ENCODE measurements at regions not wholly inside any gene's neighbourhood (a gene's known extent, or its start where the extent isn't known, plus 50 kb on each side); places are given as distances from the start of the nearest gene placed in this dataset.

GRCh38 chr6:154926366-154926765 is 68.7 kb upstream of the TIAM2 start:
- DNase-seq (ENCODE audit: extremely low read depth in 1 of 4, low spot score in 3 of 4) (no peak), ATAC-seq (no peak), FAIRE-seq (no peak)
- intact Hi-C loops (cut with micrococcal nuclease), result loop anchor here (5.0 kb wide), 2 partner anchors 59 to 321 kb away; no protein-coding TSS in a partner anchor
- 6% methylated on average over 8 of the region's 8 CpGs for WGBS (ENCODE audit: insufficient coverage, low coverage, missing lambda C conversion rate)
- 0 out of 2 replicates have a peak, but pooled peaks cover 7% of the 10 kb centered on the region for H4K20me1 ChIP-seq (replicated peaks; ENCODE audit: control insufficient read depth, insufficient read depth, low read length)
- peaks cover 0 to 6% of the 10 kb centered on the region in 2 experiments; a peak in 1 of 5 replicates for H3K27me3 ChIP-seq (ENCODE audit: control insufficient read depth in 2 of 2, insufficient read depth in 2 of 2, low read length in 2 of 2)
- BruUV-seq (replicated peaks), result no TSS peak
- ChIA-PET CTCF (ENCODE audit: low intra/inter-chr PET ratio) (interaction anchor here (0.7 kb wide), 1 partner anchor 320 kb away, joined by 4 read pairs; no protein-coding TSS in a partner anchor), POLR2A (no interaction called here)
- no peaks in the 10 kb centered on the region for H3K9me1 ChIP-seq (ENCODE audit: control insufficient read depth, insufficient read depth, low read length)
- H3K36me3 ChIP-seq (ENCODE audit: control insufficient read depth, insufficient read depth, low read length), result no peaks in the 10 kb centered on the region
- no peak overlapping the region for H3K4me3 ChIP-seq
- no peaks in the 10 kb centered on the region for H3K79me2 ChIP-seq (ENCODE audit: control insufficient read depth, insufficient read depth, low read length)
- in situ Hi-C loops (cut with MboI), result no loop called here
- no peak overlapping the region for H3K9ac ChIP-seq (ENCODE audit: insufficient read depth in 1 of 2, low read depth in 2 of 2, low read length in 2 of 2)
- H3K4me1 ChIP-seq (replicated peaks in 1 of 2; ENCODE audit: control insufficient read depth in 2 of 2, insufficient read depth in 2 of 2, low read length in 2 of 2), result no peaks in the 10 kb centered on the region
- no peaks in the 10 kb centered on the region for H3K9me3 ChIP-seq (replicated peaks; ENCODE audit: control insufficient read depth, insufficient read depth, low read depth, low read length)
- no peak overlapping the region for H3K4me2 ChIP-seq (ENCODE audit: insufficient read depth, low read length)
- H3K27ac ChIP-seq (ENCODE audit: extremely low read depth, low read depth, low read length), result no peak overlapping the region
- no peak overlapping the region for H2AFZ ChIP-seq (ENCODE audit: low read depth, low read length)
- TF ChIP-seq MEF2D (tag; conservative IDR thresholded peaks at IDR 0.05; ENCODE audit: low read depth) (no peak), GTF2B (IDR thresholded peaks at IDR 0.05; ENCODE audit: extremely low read depth, insufficient read length) (no peak), BACH1 (tag; IDR thresholded peaks at IDR 0.05) (no peak), RAD21 (CRISPR knock-in tag; conservative IDR thresholded peaks at IDR 0.05 in 1 of 2, IDR thresholded peaks at IDR 0.05 in 1 of 2) (no peak), MNT (conservative IDR thresholded peaks at IDR 0.05) (no peak), ZNF274 (IDR thresholded peaks at IDR 0.05; ENCODE audit: borderline replicate concordance, low read depth, low read length) (no peak), EWSR1 (IDR thresholded peaks at IDR 0.05; ENCODE audit: borderline replicate concordance, low read depth, partially characterized antibody) (no peak), RUNX1 (IDR thresholded peaks at IDR 0.05; ENCODE audit: low read depth) (no peak), MTF1 (CRISPR knock-in tag; IDR thresholded peaks at IDR 0.05; ENCODE audit: borderline replicate concordance) (no peak), ETS2 (tag; IDR thresholded peaks at IDR 0.05; ENCODE audit: borderline replicate concordance, poor library complexity, severe bottlenecking) (no peak), SRSF3 (IDR thresholded peaks at IDR 0.05; ENCODE audit: insufficient read depth, low read length) (no peak), POLR2A (conservative IDR thresholded peaks at IDR 0.05) (no peak), SETDB1 (IDR thresholded peaks at IDR 0.05; ENCODE audit: low read length) (no peak), ZKSCAN8 (CRISPR knock-in tag; IDR thresholded peaks at IDR 0.05) (no peak), PHB (CRISPR knock-in tag; IDR thresholded peaks at IDR 0.05) (no peak), ZSCAN29 (IDR thresholded peaks at IDR 0.05) (no peak), HNRNPUL1 (IDR thresholded peaks at IDR 0.05; ENCODE audit: low read length) (no peak), TBP (optimal IDR thresholded peaks at IDR 0.05; ENCODE audit: low read depth, low read length) (no peak), ZNF785 (CRISPR knock-in tag; IDR thresholded peaks at IDR 0.05) (no peak)

All from K562 (cell line).